ENCODE measurements at regions not wholly inside any gene's neighbourhood (a gene's known extent, or its start where the extent isn't known, plus 50 kb on each side); places are given as distances from the start of the nearest gene placed in this dataset.

DNA sequence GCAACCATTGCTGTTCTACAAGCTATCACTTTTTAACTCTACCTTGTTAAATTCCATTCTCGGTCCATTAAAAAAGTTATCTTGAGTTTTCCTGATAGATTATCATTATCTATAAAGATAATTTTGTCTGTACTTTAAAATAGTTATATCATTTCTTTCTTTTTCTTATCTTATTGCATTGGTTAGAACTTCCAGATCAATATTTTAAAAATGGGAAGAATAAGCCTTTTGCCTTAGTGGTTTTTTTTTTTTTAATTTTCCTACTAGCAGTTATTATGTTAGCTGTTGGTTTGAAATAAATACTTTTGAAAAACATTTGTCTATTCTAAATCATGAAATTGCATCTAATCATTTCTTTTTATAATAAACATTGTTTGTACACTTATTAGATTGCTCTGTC is 71.0 kb upstream of the ATF3 start:
- H3K9ac ChIP-seq (ENCODE audit: low read length), result no peak overlapping the region
- no peak overlapping the region for H3K4me3 ChIP-seq (ENCODE audit: insufficient read depth, low read length, poor library complexity, severe bottlenecking)
- no peaks in the 10 kb centered on the region for H3K36me3 ChIP-seq (ENCODE audit: low read length)
- H3K9me3 ChIP-seq (ENCODE audit: insufficient read depth, low read length), result no peaks in the 10 kb centered on the region
- H3K9me2 ChIP-seq (replicated peaks; ENCODE audit: insufficient read depth, low read length), result no peaks in the 10 kb centered on the region
- H3F3A ChIP-seq (ENCODE audit: insufficient read depth), result no peaks in the 10 kb centered on the region
- no peak overlapping the region for H3K4me2 ChIP-seq (ENCODE audit: low read depth, low read length, poor library complexity, severe bottlenecking)
- no peaks in the 10 kb centered on the region for H3K79me2 ChIP-seq (ENCODE audit: insufficient read depth, low read length)
- no peak overlapping the region for H3K27ac ChIP-seq (ENCODE audit: low read depth, low read length)
- TF ChIP-seq CTCF (IDR thresholded peaks at IDR 0.05; ENCODE audit: insufficient read depth, low read length, poor library complexity, severe bottlenecking) (no peak), EZH2phosphoT487 (conservative IDR thresholded peaks at IDR 0.05; ENCODE audit: low read length) (no peak)
- no peak overlapping the region for H2AFZ ChIP-seq (ENCODE audit: low read depth, low read length, severe bottlenecking)
- no peaks in the 10 kb centered on the region for H4K20me1 ChIP-seq (ENCODE audit: low read depth, low read length)
- no peaks in the 10 kb centered on the region for H3K27me3 ChIP-seq (ENCODE audit: low read length)

GRCh38 chr1:212539737-212540430 is 68.7 kb upstream of the ATF3 start:
- Histone ChIP-seq H2AFZ (ENCODE audit: low read depth, low read length, severe bottlenecking) (no peak overlapping the region), H3K9ac (ENCODE audit: low read length) (no peak overlapping the region)
- no peak for TF ChIP-seq CTCF (IDR thresholded peaks at IDR 0.05; ENCODE audit: insufficient read depth, low read length, poor library complexity, severe bottlenecking)
- no peak for TF ChIP-seq EZH2phosphoT487 (conservative IDR thresholded peaks at IDR 0.05; ENCODE audit: low read length)

GRCh38 chr1:212542761-212543187 is 65.8 kb upstream of the ATF3 start:
- Histone ChIP-seq H3K27ac (ENCODE audit: low read depth, low read length) (no peak overlapping the region), H3F3A (ENCODE audit: insufficient read depth) (no peaks in the 10 kb centered on the region), H2AFZ (ENCODE audit: low read depth, low read length, severe bottlenecking) (no peak overlapping the region), H3K9me2 (replicated peaks; ENCODE audit: insufficient read depth, low read length) (no peaks in the 10 kb centered on the region), H3K4me3 (ENCODE audit: insufficient read depth, low read length, poor library complexity, severe bottlenecking) (no peak overlapping the region), H3K4me2 (ENCODE audit: low read depth, low read length, poor library complexity, severe bottlenecking) (no peak overlapping the region), H3K79me2 (ENCODE audit: insufficient read depth, low read length) (no peaks in the 10 kb centered on the region), H3K9me3 (ENCODE audit: insufficient read depth, low read length) (no peaks in the 10 kb centered on the region), H4K20me1 (ENCODE audit: low read depth, low read length) (no peaks in the 10 kb centered on the region), H3K36me3 (ENCODE audit: low read length) (no peaks in the 10 kb centered on the region), H3K27me3 (ENCODE audit: low read length) (0 out of 2 replicates have a peak, but pooled peaks cover 4% of the 10 kb centered on the region), H3K9ac (ENCODE audit: low read length) (no peak overlapping the region)
- TF ChIP-seq CTCF (IDR thresholded peaks at IDR 0.05; ENCODE audit: insufficient read depth, low read length, poor library complexity, severe bottlenecking), result no peak
- no peak for TF ChIP-seq EZH2phosphoT487 (conservative IDR thresholded peaks at IDR 0.05; ENCODE audit: low read length)

More at GRCh38 chr1:212539737-212540430, 68.7 kb upstream of the ATF3 start:
- Histone ChIP-seq H4K20me1 (ENCODE audit: low read depth, low read length) (no peaks in the 10 kb centered on the region), H3K9me2 (replicated peaks; ENCODE audit: insufficient read depth, low read length) (no peaks in the 10 kb centered on the region), H3K27ac (ENCODE audit: low read depth, low read length) (no peak overlapping the region), H3K27me3 (ENCODE audit: low read length) (no peaks in the 10 kb centered on the region), H3K4me2 (ENCODE audit: low read depth, low read length, poor library complexity, severe bottlenecking) (no peak overlapping the region), H3K4me3 (ENCODE audit: insufficient read depth, low read length, poor library complexity, severe bottlenecking) (no peak overlapping the region), H3K36me3 (ENCODE audit: low read length) (no peaks in the 10 kb centered on the region), H3K9me3 (ENCODE audit: insufficient read depth, low read length) (no peaks in the 10 kb centered on the region), H3K79me2 (ENCODE audit: insufficient read depth, low read length) (no peaks in the 10 kb centered on the region), H3F3A (ENCODE audit: insufficient read depth) (no peaks in the 10 kb centered on the region)

Measured in SU-DHL-6 (cell line).